Fibroblast of lung (primary cell): ENCODE measurements at regions not wholly inside any gene's neighbourhood (a gene's known extent, or its start where the extent isn't known, plus 50 kb on each side); places are given as distances from the start of the nearest gene placed in this dataset.

Experiments used
- DNase-seq, 2 donors: peaks; one replicate each; pipeline versions ENCODE4 v3.0.0 to v3.0.0-alpha.2; 2010; ENCODE audit warnings: low read depth in 2 of 2
- H2AFZ ChIP-seq: 2 replicates; pipeline ENCODE4 v1.5.1; 2012; ENCODE audit warnings: low read length, control low read depth, inconsistent platforms
- H3K27ac ChIP-seq: 2 replicates; pipeline ENCODE4 v1.5.1; 2011; ENCODE audit warnings: low read length, control low read depth; ENCODE audit not compliant: insufficient read depth
- H3K27me3 ChIP-seq: 2 replicates; pipeline ENCODE4 v1.5.1; 2011; ENCODE audit warnings: mild to moderate bottlenecking, low read length; ENCODE audit not compliant: control insufficient read depth, insufficient read depth
- H3K36me3 ChIP-seq: 2 replicates; pipeline ENCODE4 v1.5.1; 2011; ENCODE audit warnings: low read length; ENCODE audit not compliant: control insufficient read depth, insufficient read depth
- H3K4me1 ChIP-seq: 2 replicates; pipeline ENCODE4 v1.5.1; 2011; ENCODE audit warnings: low read length; ENCODE audit not compliant: control insufficient read depth, insufficient read depth; ENCODE audit errors: extremely low read depth
- H3K4me2 ChIP-seq: 2 replicates; pipeline ENCODE4 v1.5.1; 2011; ENCODE audit warnings: low read length, control low read depth; ENCODE audit not compliant: insufficient read depth; ENCODE audit errors: extremely low read depth
- H3K4me3 ChIP-seq, 4 experiments: fragments of 200-600 bp in 1 of 4; sonication (generic) in 1 of 4; replicated peaks in 1 of 4; 2 replicates each; pipeline ENCODE4 v1.5.1; 2011 to 2016; ENCODE audit warnings: low read length in 4 of 4, low read depth in 3 of 4, mild to moderate bottlenecking in 3 of 4, control low read depth in 2 of 4, inconsistent platforms in 1 of 4, mixed read lengths in 1 of 4; ENCODE audit not compliant: insufficient read depth in 1 of 4; ENCODE audit errors: control extremely low read depth in 1 of 4
- H3K79me2 ChIP-seq: 2 replicates; pipeline ENCODE4 v1.5.1; 2012; ENCODE audit warnings: mild to moderate bottlenecking, low read length, inconsistent platforms; ENCODE audit not compliant: control insufficient read depth, insufficient read depth
- H3K9ac ChIP-seq: 2 replicates; pipeline ENCODE4 v1.5.1; 2011; ENCODE audit warnings: mild to moderate bottlenecking, low read length, control low read depth; ENCODE audit not compliant: insufficient read depth
- H3K9me3 ChIP-seq: 2 replicates; pipeline ENCODE4 v1.5.1; 2012; ENCODE audit warnings: low read depth, low read length; ENCODE audit not compliant: control insufficient read depth, insufficient read depth
- H4K20me1 ChIP-seq: 2 replicates; pipeline ENCODE4 v1.5.1; 2011; ENCODE audit warnings: low read length; ENCODE audit not compliant: control insufficient read depth, insufficient read depth; ENCODE audit errors: extremely low read depth
- CTCF ChIP-seq, 2 donors: IDR thresholded peaks in 1 of 2; conservative IDR thresholded peaks in 1 of 2; 1 replicate in 1 of 2; 2 replicates in 1 of 2; pipeline ENCODE4 v1.5.1; 2011 to 2012; ENCODE audit warnings: low read length in 2 of 2, control low read depth in 1 of 2, inconsistent platforms in 1 of 2, low read depth in 1 of 2, mild to moderate bottlenecking in 1 of 2
- EZH2 ChIP-seq: IDR thresholded peaks from 2 replicates; pipeline ENCODE4 v1.5.1; 2012; ENCODE audit warnings: low read length, control low read depth, mild to moderate bottlenecking; ENCODE audit errors: missing control alignments

GRCh38 chr15:100775581-100776185 lies 103.9 kb upstream of the ALDH1A3 start:
- Histone ChIP-seq H3K27ac (no peak overlapping the region), H3K4me2 (no peak overlapping the region), H3K27me3 (no peaks in the 10 kb centered on the region), H3K9ac (no peak overlapping the region), H3K36me3 (no peaks in the 10 kb centered on the region), H3K4me3 (no peak overlapping the region), H4K20me1 (no peaks in the 10 kb centered on the region), H3K79me2 (no peaks in the 10 kb centered on the region), H3K4me1 (no peaks in the 10 kb centered on the region), H2AFZ (no peak overlapping the region), H3K9me3 (no peaks in the 10 kb centered on the region)
- TF ChIP-seq CTCF (conservative IDR thresholded peaks at IDR 0.05 in 1 of 2, IDR thresholded peaks at IDR 0.05 in 1 of 2; ENCODE audit: low read depth in 1 of 2, low read length in 2 of 2) (no peak), EZH2 (no peak)
- DNase-seq, result no peak

DNA sequence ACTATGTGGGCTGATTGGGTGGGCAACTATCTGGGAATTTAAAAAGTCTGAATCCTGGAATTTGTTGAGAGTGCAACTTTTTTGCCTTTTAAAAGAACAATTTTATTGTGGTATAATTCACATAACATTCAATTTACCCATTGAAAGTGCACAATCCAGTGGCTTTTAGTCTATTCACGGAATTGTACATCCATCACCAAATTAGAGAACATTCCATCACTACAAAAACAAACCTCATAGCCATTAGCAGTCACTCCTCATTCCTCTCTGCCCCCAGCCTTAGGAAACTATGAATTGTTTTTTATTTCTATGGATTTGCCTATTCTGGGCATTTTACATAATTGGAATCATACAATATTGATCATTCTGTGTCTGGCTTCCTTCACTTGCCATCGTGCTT lies 101.8 kb upstream of the ALDH1A3 start:
- Histone ChIP-seq H3K79me2 (no peaks in the 10 kb centered on the region), H3K9ac (no peak overlapping the region), H3K27ac (no peak overlapping the region), H3K4me1 (no peaks in the 10 kb centered on the region), H3K9me3 (no peaks in the 10 kb centered on the region), H4K20me1 (no peaks in the 10 kb centered on the region), H3K4me3 (no peak overlapping the region), H3K36me3 (no peaks in the 10 kb centered on the region), H2AFZ (no peak overlapping the region), H3K27me3 (no peaks in the 10 kb centered on the region), H3K4me2 (no peak overlapping the region)
- peak in 1 of 2 donors; percentile 79 for DNase-seq
- TF ChIP-seq EZH2 (no peak), CTCF (conservative IDR thresholded peaks at IDR 0.05 in 1 of 2, IDR thresholded peaks at IDR 0.05 in 1 of 2; ENCODE audit: low read depth in 1 of 2, low read length in 2 of 2) (no peak)

DNA sequence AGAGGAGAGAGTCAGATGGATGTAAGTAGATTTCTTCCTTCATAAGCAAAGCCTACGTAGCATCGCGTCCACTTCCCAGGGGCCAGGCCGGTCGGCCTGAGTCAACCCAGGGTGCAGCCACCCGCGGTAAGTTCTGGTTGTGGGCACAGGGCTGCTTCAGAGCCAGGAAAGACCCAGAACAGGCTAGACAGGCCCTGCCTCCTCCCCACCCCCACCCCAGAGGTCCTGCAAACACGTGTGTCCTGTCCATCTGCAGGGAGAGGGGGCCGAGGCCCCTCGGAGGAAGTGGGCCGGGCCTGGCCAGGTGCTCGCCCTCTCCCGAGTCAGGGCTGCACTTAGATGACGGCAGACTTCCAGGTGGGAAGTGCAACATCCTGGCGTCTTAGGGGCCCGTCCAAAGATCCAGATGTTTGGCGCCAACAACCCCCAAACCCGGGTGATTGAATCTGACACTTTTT lies 100.8 kb upstream of the ALDH1A3 start:
- no peak overlapping the region for H2AFZ ChIP-seq
- DNase-seq, result no peak

More for the DNA sequence above, 100.8 kb upstream of the ALDH1A3 start:
- Histone ChIP-seq H3K79me2 (no peaks in the 10 kb centered on the region), H4K20me1 (no peaks in the 10 kb centered on the region), H3K4me1 (no peaks in the 10 kb centered on the region), H3K27me3 (no peaks in the 10 kb centered on the region), H3K9me3 (no peaks in the 10 kb centered on the region), H3K9ac (no peak overlapping the region), H3K27ac (no peak overlapping the region), H3K4me2 (no peak overlapping the region), H3K36me3 (no peaks in the 10 kb centered on the region), H3K4me3 (no peak overlapping the region)
- no peak for TF ChIP-seq EZH2
